H1 (cell line): ENCODE measurements at regions not wholly inside any gene's neighbourhood (a gene's known extent, or its start where the extent isn't known, plus 50 kb on each side); places are given as distances from the start of the nearest gene placed in this dataset.

Experiments
- CTCF ChIA-PET: fragments of 300-600 bp; sonication (Branson Sonifier 250); formaldehyde crosslinking; loops from one replicate; lab custom pipeline; 2021; ENCODE audit not compliant: partially characterized antibody; lab: Charles Lee
- POLR2A ChIA-PET: fragments of 300-600 bp; sonication (Branson Sonifier 250); formaldehyde crosslinking; loops from one replicate; lab custom pipeline; 2021; ENCODE audit warnings: inconsistent platforms; ENCODE audit not compliant: partially characterized antibody; lab: Charles Lee
- DNase-seq, 2 experiments: peaks; one replicate each; pipeline versions ENCODE4 v3.0.0 to v3.0.0-alpha.2; 2010 to 2022; ENCODE audit warnings: low spot score in 2 of 2, low read depth in 1 of 2, mixed read lengths in 1 of 2
- FAIRE-seq: peaks from 2 replicates; lab custom pipeline; 2011; peaks lifted over from hg19 to GRCh38; lab: Jason Lieb, UNC
- H2AFZ ChIP-seq: 2 replicates; pipeline ENCODE4 v1.8.1; 2012; ENCODE audit warnings: low read length, inconsistent platforms
- H2AK5ac ChIP-seq: 2 replicates; pipeline ENCODE4 v1.6.1; 2013; ENCODE audit warnings: low read depth, low read length
- H2BK120ac ChIP-seq: replicated peaks from 2 replicates; pipeline ENCODE3; 2013; ENCODE audit warnings: low read depth, low read length, inconsistent platforms
- H2BK12ac ChIP-seq: 2 replicates; pipeline ENCODE4 v1.6.1; 2013; ENCODE audit warnings: low read depth, low read length
- H2BK15ac ChIP-seq: 2 replicates; pipeline ENCODE4 v1.6.1; 2013; ENCODE audit warnings: low read length
- H2BK20ac ChIP-seq: 2 replicates; pipeline ENCODE4 v1.6.1; 2013; ENCODE audit warnings: low read length
- H2BK5ac ChIP-seq: 2 replicates; pipeline ENCODE4 v1.6.1; 2013; ENCODE audit warnings: low read depth, low read length
- H3K14ac ChIP-seq: 2 replicates; pipeline ENCODE4 v1.6.1; 2013; ENCODE audit warnings: inconsistent platforms; ENCODE audit not compliant: insufficient read length
- H3K18ac ChIP-seq: 2 replicates; pipeline ENCODE4 v1.6.1; 2013; ENCODE audit warnings: low read length; ENCODE audit errors: extremely low read depth
- H3K23ac ChIP-seq: 2 replicates; pipeline ENCODE4 v1.6.1; 2013; ENCODE audit warnings: inconsistent platforms; ENCODE audit not compliant: insufficient read length
- H3K23me2 ChIP-seq: 2 replicates; pipeline ENCODE4 v1.6.1; 2013; ENCODE audit warnings: low read depth, low read length
- H3K27ac ChIP-seq: 2 replicates; pipeline ENCODE4 v1.6.1; 2011; ENCODE audit warnings: low read depth, low read length, inconsistent platforms
- H3K27me3 ChIP-seq, 4 experiments: replicated peaks in 1 of 4; 1 replicate in 1 of 4; 2 replicates in 3 of 4; pipeline versions ENCODE4 v1.6.1 to v1.8.1; 2011 to 2013; ENCODE audit warnings: low read length in 3 of 4, mild to moderate bottlenecking in 3 of 4, inconsistent platforms in 2 of 4, mixed read lengths in 2 of 4, moderate library complexity in 1 of 4; ENCODE audit not compliant: control insufficient read depth in 3 of 4, insufficient read depth in 3 of 4; ENCODE audit errors: extremely low read depth in 1 of 4
- H3K36me3 ChIP-seq, 4 experiments: 2 replicates each; pipeline versions ENCODE4 v1.6.1 to v1.8.1; 2011 to 2013; ENCODE audit warnings: mild to moderate bottlenecking in 4 of 4, low read length in 3 of 4, moderate library complexity in 2 of 4, control low read depth in 1 of 4, inconsistent platforms in 1 of 4; ENCODE audit not compliant: insufficient read depth in 4 of 4, control insufficient read depth in 2 of 4
- H3K4ac ChIP-seq: replicated peaks from 2 replicates; pipeline ENCODE3; 2013; ENCODE audit warnings: low read length, low read depth, mixed read lengths, inconsistent platforms; ENCODE audit not compliant: insufficient read length
- H3K4me1 ChIP-seq, 4 experiments: replicated peaks in 1 of 4; 1 replicate in 1 of 4; 2 replicates in 3 of 4; pipeline versions ENCODE4 v1.6.1 to v1.8.1; 2011 to 2013; ENCODE audit warnings: low read length in 3 of 4, inconsistent platforms in 2 of 4, mixed read lengths in 1 of 4; ENCODE audit not compliant: insufficient read depth in 4 of 4, control insufficient read depth in 3 of 4
- H3K4me2 ChIP-seq, 2 experiments: 2 replicates each; pipeline versions ENCODE4 v1.6.1 to v1.8.1; 2011 to 2013; ENCODE audit warnings: low read depth in 2 of 2, low read length in 2 of 2, control low read depth in 1 of 2, inconsistent platforms in 1 of 2, mild to moderate bottlenecking in 1 of 2; ENCODE audit not compliant: insufficient read depth in 1 of 2
- H3K4me3 ChIP-seq, 4 experiments: fragments of 200-600, 300-600 bp in 1 of 4; sonication (generic), shearing (Covaris generic), sonication (Bioruptor Twin) in 1 of 4; 2 replicates each; pipeline versions ENCODE4 v1.5.1 to v1.8.1; 2011 to 2016; ENCODE audit warnings: low read length in 4 of 4, low read depth in 3 of 4, control low read depth in 2 of 4, inconsistent platforms in 2 of 4, mild to moderate bottlenecking in 2 of 4, mixed read lengths in 1 of 4, moderate library complexity in 1 of 4; ENCODE audit not compliant: insufficient read depth in 2 of 4; ENCODE audit errors: extremely low read depth in 1 of 4
- H3K56ac ChIP-seq: replicated peaks from 2 replicates; pipeline ENCODE3; 2013; ENCODE audit warnings: low read depth, mild to moderate bottlenecking, mixed read lengths, low read length, inconsistent platforms; ENCODE audit not compliant: insufficient read length
- H3K79me1 ChIP-seq: 2 replicates; pipeline ENCODE4 v1.6.1; 2013; ENCODE audit warnings: low read depth, low read length, control low read depth
- H3K79me2 ChIP-seq, 2 experiments: 2 replicates each; pipeline versions ENCODE4 v1.6.1 to v1.8.1; 2012 to 2013; ENCODE audit warnings: low read length in 2 of 2, mild to moderate bottlenecking in 2 of 2, inconsistent platforms in 1 of 2; ENCODE audit not compliant: insufficient read depth in 2 of 2, control insufficient read depth in 1 of 2
- H3K9ac ChIP-seq, 4 experiments: replicated peaks in 1 of 4; 1 replicate in 1 of 4; 2 replicates in 3 of 4; pipeline versions ENCODE4 v1.6.1 to v1.8.1; 2011 to 2013; ENCODE audit warnings: low read depth in 3 of 4, low read length in 3 of 4, control low read depth in 2 of 4, mild to moderate bottlenecking in 2 of 4, moderate library complexity in 2 of 4, inconsistent platforms in 1 of 4; ENCODE audit errors: extremely low read depth in 1 of 4
- H3K9me3 ChIP-seq, 2 experiments: 2 replicates each; pipeline versions ENCODE4 v1.6.1 to v1.8.1; 2012 to 2013; ENCODE audit warnings: mild to moderate bottlenecking in 2 of 2, moderate library complexity in 2 of 2, control low read depth in 1 of 2, inconsistent platforms in 1 of 2, low read depth in 1 of 2, low read length in 1 of 2, mixed read lengths in 1 of 2; ENCODE audit not compliant: insufficient read depth in 2 of 2
- H4K20me1 ChIP-seq, 2 experiments: replicated peaks in 1 of 2; 2 replicates each; pipeline versions ENCODE3 to v1.8.1; 2011 to 2013; ENCODE audit warnings: inconsistent platforms in 2 of 2, low read length in 2 of 2, mild to moderate bottlenecking in 1 of 2; ENCODE audit not compliant: insufficient read depth in 2 of 2, control insufficient read depth in 1 of 2
- H4K5ac ChIP-seq: 2 replicates; pipeline ENCODE4 v1.6.1; 2013; ENCODE audit warnings: low read length, low read depth, mixed read lengths, inconsistent platforms; ENCODE audit not compliant: insufficient read length
- H4K8ac ChIP-seq: 2 replicates; pipeline ENCODE4 v1.8.0; 2013; ENCODE audit warnings: mild to moderate bottlenecking, moderate library complexity, low read length, inconsistent platforms; ENCODE audit not compliant: insufficient read depth; ENCODE audit errors: extremely low read depth
- H4K91ac ChIP-seq: replicated peaks from 2 replicates; pipeline ENCODE3; 2013; ENCODE audit warnings: low read length, mixed read lengths, inconsistent platforms; ENCODE audit not compliant: insufficient read length
- EP300 ChIP-seq, 2 experiments: IDR thresholded peaks; 1 replicate in 1 of 2; 2 replicates in 1 of 2; pipeline ENCODE4 v1.6.1; 2011 to 2012; ENCODE audit warnings: low read depth in 2 of 2, low read length in 2 of 2, mild to moderate bottlenecking in 2 of 2, borderline replicate concordance in 1 of 2, inconsistent platforms in 1 of 2, moderate library complexity in 1 of 2
- HDAC6 ChIP-seq: IDR thresholded peaks from one replicate; pipeline ENCODE4 v1.7.1; 2012; ENCODE audit warnings: low read depth, mild to moderate bottlenecking, inconsistent platforms, low read length, moderate library complexity
- KDM5A ChIP-seq: fragments of 200-600 bp; IDR thresholded peaks from 2 replicates; pipeline ENCODE4 v1.7.1; 2012; ENCODE audit warnings: mild to moderate bottlenecking, low read length, inconsistent platforms, mixed read lengths
- TBP ChIP-seq: IDR thresholded peaks from 2 replicates; pipeline ENCODE4 v1.6.1; 2011; ENCODE audit warnings: low read depth, low read length, improper control_type of control experiment
- WGBS, 2 experiments: shearing (Covaris generic) in 1 of 2; methylation state at CpG; one replicate each; pipeline versions ENCODE4 v1.1.6 to v1.1.7; 2013 to 2015; ENCODE audit warnings: low lambda C conversion rate in 2 of 2, mixed read lengths in 2 of 2, inconsistent platforms in 1 of 2, low coverage in 1 of 2, missing lambda C conversion rate in 1 of 2; ENCODE audit not compliant: insufficient replicate concordance in 2 of 2, insufficient coverage in 1 of 2, insufficient read length in 1 of 2; ENCODE audit errors: extremely low coverage in 1 of 2, missing lambda C conversion rate in 1 of 2; 5-methylcytosine and 5-hydroxymethylcytosine counted together

- H3K79me2 ChIP-seq = no peaks in the 10 kb centered on the region
- H3K18ac ChIP-seq = no peak overlapping the region
- H3K36me3 ChIP-seq = no peaks in the 10 kb centered on the region
- TF ChIP-seq HDAC6 (no peak), TBP (no peak), KDM5A (no peak), EP300 (IDR thresholded peaks at IDR 0.05; ENCODE audit: borderline replicate concordance in 1 of 2, low read depth in 2 of 2, low read length in 2 of 2) (no peak)
- no peaks in the 10 kb centered on the region for H3K79me1 ChIP-seq
- H4K91ac ChIP-seq = no peak overlapping the region
- ChIA-PET CTCF (no interaction called here), POLR2A (no interaction called here)
- H3K4me2 ChIP-seq = no peak overlapping the region
- no peak overlapping the region for H3K4ac ChIP-seq
- no peaks in the 10 kb centered on the region for H3K27me3 ChIP-seq
- no peak overlapping the region for H2BK120ac ChIP-seq
- H2AFZ ChIP-seq = no peak overlapping the region
- no peak overlapping the region for H2AK5ac ChIP-seq
- H2BK12ac ChIP-seq = no peak overlapping the region
- peaks cover 0 to 7% (median 2%) of the 10 kb centered on the region in 4 experiments; a peak in 3 of 7 replicates for H3K4me1 ChIP-seq
- H3K14ac ChIP-seq = no peak overlapping the region
- no peaks in the 10 kb centered on the region for H4K20me1 ChIP-seq
- no peak overlapping the region for H4K5ac ChIP-seq
- no peak overlapping the region for H4K8ac ChIP-seq
- no peak overlapping the region for H2BK20ac ChIP-seq
- H3K23ac ChIP-seq = no peak overlapping the region
- H2BK15ac ChIP-seq = no peak overlapping the region
- FAIRE-seq (no peak), DNase-seq (no peak)
- H2BK5ac ChIP-seq = no peak overlapping the region
- H3K56ac ChIP-seq = no peak overlapping the region
- no peak overlapping the region for H3K27ac ChIP-seq
- H3K4me3 ChIP-seq = no peak overlapping the region
- H3K9me3 ChIP-seq = no peaks in the 10 kb centered on the region
- WGBS, 2 experiments = 91% methylated on average over 3 of the region's 3 CpGs; no CpG with 5 or more reads in 1 of the 2 experiments
- H3K9ac ChIP-seq = no peak overlapping the region
- no peaks in the 10 kb centered on the region for H3K23me2 ChIP-seq
Measured at GRCh38 chr5:107739661-107740060, 68.9 kb upstream of the EFNA5 start.
